Testis (tissue), 2 donors: ENCODE measurements at regions not wholly inside any gene's neighbourhood (a gene's known extent, or its start where the extent isn't known, plus 50 kb on each side); places are given as distances from the start of the nearest gene placed in this dataset.

Source experiments
- CTCF ChIP-seq, 3 experiments: fragments of 450-650 bp in 2 of 3; fragments of 200-600 bp in 1 of 3; sonication (generic) in 1 of 3; IDR thresholded peaks; one replicate each; pipeline ENCODE4 v1.5.1; 2016 to 2019; ENCODE audit warnings: antibody characterized with exemption in 3 of 3, mild to moderate bottlenecking in 2 of 3, moderate library complexity in 1 of 3
- POLR2A ChIP-seq: fragments of 450-650 bp; IDR thresholded peaks from one replicate; pipeline ENCODE4 v1.6.1; 2017; ENCODE audit warnings: antibody characterized with exemption, mild to moderate bottlenecking, moderate library complexity

- no peak for TF ChIP-seq POLR2A
- no peak for TF ChIP-seq CTCF (IDR thresholded peaks at IDR 0.05)
These were observed 1029.9 kb downstream of the JRKL start for GRCh38 chr11:97419729-97420128.
